Mammary epithelial cell (primary cell): ENCODE measurements at regions not wholly inside any gene's neighbourhood (a gene's known extent, or its start where the extent isn't known, plus 50 kb on each side); places are given as distances from the start of the nearest gene placed in this dataset.

Experiments used
- CTCF ChIP-seq, 2 donors: IDR thresholded peaks in 1 of 2; conservative IDR thresholded peaks in 1 of 2; 2 replicates each; pipeline ENCODE4 v1.5.1; 2011 to 2012; ENCODE audit warnings: inconsistent platforms in 2 of 2, low read length in 2 of 2, mild to moderate bottlenecking in 2 of 2, control low read depth in 1 of 2, low read depth in 1 of 2; ENCODE audit not compliant: insufficient read depth in 1 of 2; ENCODE audit errors: extremely low read depth in 1 of 2
- EZH2 ChIP-seq: IDR thresholded peaks from 2 replicates; pipeline ENCODE4 v1.6.1; 2012; ENCODE audit warnings: low read length, inconsistent platforms, borderline replicate concordance

DNA sequence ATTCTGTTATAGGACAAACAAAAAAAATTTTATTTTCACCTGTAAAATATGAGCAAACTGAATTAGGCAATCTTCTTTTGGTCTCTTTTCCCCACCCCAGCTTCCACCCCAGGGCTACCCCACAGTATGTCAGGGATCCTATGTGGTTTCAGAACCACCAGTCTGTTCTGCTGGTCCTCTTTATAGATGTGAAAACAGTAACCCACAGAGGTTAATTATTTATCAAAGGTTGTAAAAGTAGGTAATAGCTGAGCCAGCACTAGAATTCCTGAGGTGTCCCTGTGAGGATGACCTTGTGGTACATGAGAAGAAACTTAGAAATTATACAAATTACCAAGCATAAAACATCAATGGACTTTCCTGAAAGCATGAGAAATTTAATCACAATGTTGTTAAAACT lies 428.7 kb downstream of the CNTNAP4 start:
- TF ChIP-seq CTCF (conservative IDR thresholded peaks at IDR 0.05 in 1 of 2, IDR thresholded peaks at IDR 0.05 in 1 of 2; ENCODE audit: extremely low read depth in 1 of 2, insufficient read depth in 1 of 2, low read depth in 1 of 2, low read length in 2 of 2) (no peak), EZH2 (no peak)
